ENCODE measurements at regions not wholly inside any gene's neighbourhood (a gene's known extent, or its start where the extent isn't known, plus 50 kb on each side); places are given as distances from the start of the nearest gene placed in this dataset.

GRCh38 chr2:34825686-34826085 is 1226.6 kb upstream of the FAM98A start:
- no peaks in the 10 kb centered on the region for H3K4me1 Mint-ChIP-seq (ENCODE audit: unreplicated experiment)
- H3K27ac Mint-ChIP-seq (ENCODE audit: unreplicated experiment) = no peak overlapping the region
- H3K36me3 Mint-ChIP-seq (ENCODE audit: low read depth, unreplicated experiment) = no peaks in the 10 kb centered on the region
- no peaks in the 10 kb centered on the region for H3K9me3 Mint-ChIP-seq (ENCODE audit: unreplicated experiment)
- no peak for DNase-seq (ENCODE audit: low spot score)
- no peak overlapping the region for H3K4me3 Mint-ChIP-seq (ENCODE audit: unreplicated experiment)
- TF ChIP-seq CTCF (IDR thresholded peaks at IDR 0.05; ENCODE audit: unreplicated experiment) = no peak
- H3K27me3 Mint-ChIP-seq (ENCODE audit: unreplicated experiment) = peaks cover 2% of the 10 kb centered on the region

GRCh38 chr2:34822616-34823015 is 1223.5 kb upstream of the FAM98A start:
- no peak for TF ChIP-seq CTCF (IDR thresholded peaks at IDR 0.05; ENCODE audit: unreplicated experiment)
- Mint-ChIP-seq H3K4me3 (ENCODE audit: unreplicated experiment) (no peak overlapping the region), H3K27me3 (ENCODE audit: unreplicated experiment) (no peaks in the 10 kb centered on the region), H3K4me1 (ENCODE audit: unreplicated experiment) (no peaks in the 10 kb centered on the region), H3K27ac (ENCODE audit: unreplicated experiment) (no peak overlapping the region), H3K9me3 (ENCODE audit: unreplicated experiment) (no peaks in the 10 kb centered on the region), H3K36me3 (ENCODE audit: low read depth, unreplicated experiment) (no peaks in the 10 kb centered on the region)
- no peak for DNase-seq (ENCODE audit: low spot score)

- no peak for DNase-seq (ENCODE audit: low spot score)
Measured at GRCh38 chr2:34815052-34815741, 1216.1 kb upstream of the FAM98A start.

GRCh38 chr2:34810456-34810855 is 1211.4 kb upstream of the FAM98A start:
- Mint-ChIP-seq H3K27ac (ENCODE audit: unreplicated experiment) (no peak overlapping the region), H3K27me3 (ENCODE audit: unreplicated experiment) (no peaks in the 10 kb centered on the region), H3K4me3 (ENCODE audit: unreplicated experiment) (no peak overlapping the region), H3K4me1 (ENCODE audit: unreplicated experiment) (peaks cover 18% of the 10 kb centered on the region), H3K36me3 (ENCODE audit: low read depth, unreplicated experiment) (no peaks in the 10 kb centered on the region), H3K9me3 (ENCODE audit: unreplicated experiment) (no peaks in the 10 kb centered on the region)
- TF ChIP-seq CTCF (IDR thresholded peaks at IDR 0.05; ENCODE audit: unreplicated experiment) = no peak
- DNase-seq (ENCODE audit: low spot score) = no peak

More at GRCh38 chr2:34815052-34815741, 1216.1 kb upstream of the FAM98A start:
- Mint-ChIP-seq H3K36me3 (ENCODE audit: low read depth, unreplicated experiment) (no peaks in the 10 kb centered on the region), H3K27me3 (ENCODE audit: unreplicated experiment) (no peaks in the 10 kb centered on the region), H3K9me3 (ENCODE audit: unreplicated experiment) (no peaks in the 10 kb centered on the region), H3K4me1 (ENCODE audit: unreplicated experiment) (peaks cover 19% of the 10 kb centered on the region), H3K27ac (ENCODE audit: unreplicated experiment) (peak overlapping the region; percentile 94), H3K4me3 (ENCODE audit: unreplicated experiment) (no peak overlapping the region)
- no peak for TF ChIP-seq CTCF (IDR thresholded peaks at IDR 0.05; ENCODE audit: unreplicated experiment)

GRCh38 chr2:34808426-34808825 is 1209.3 kb upstream of the FAM98A start:
- H3K27me3 Mint-ChIP-seq (ENCODE audit: unreplicated experiment) = no peaks in the 10 kb centered on the region
- H3K4me1 Mint-ChIP-seq (ENCODE audit: unreplicated experiment) = peaks cover 5% of the 10 kb centered on the region
- TF ChIP-seq CTCF (IDR thresholded peaks at IDR 0.05; ENCODE audit: unreplicated experiment) = no peak
- no peaks in the 10 kb centered on the region for H3K9me3 Mint-ChIP-seq (ENCODE audit: unreplicated experiment)
- DNase-seq (ENCODE audit: low spot score) = no peak
- H3K4me3 Mint-ChIP-seq (ENCODE audit: unreplicated experiment) = no peak overlapping the region
- H3K27ac Mint-ChIP-seq (ENCODE audit: unreplicated experiment) = no peak overlapping the region
- H3K36me3 Mint-ChIP-seq (ENCODE audit: low read depth, unreplicated experiment) = no peaks in the 10 kb centered on the region
